ENCODE measurements at regions not wholly inside any gene's neighbourhood (a gene's known extent, or its start where the extent isn't known, plus 50 kb on each side); places are given as distances from the start of the nearest gene placed in this dataset.
"Not testable (repeated sequence)": the region's sequence is repeated elsewhere in the genome, so short reads cannot be mapped to it uniquely, and the experiment has no call there.

DNA sequence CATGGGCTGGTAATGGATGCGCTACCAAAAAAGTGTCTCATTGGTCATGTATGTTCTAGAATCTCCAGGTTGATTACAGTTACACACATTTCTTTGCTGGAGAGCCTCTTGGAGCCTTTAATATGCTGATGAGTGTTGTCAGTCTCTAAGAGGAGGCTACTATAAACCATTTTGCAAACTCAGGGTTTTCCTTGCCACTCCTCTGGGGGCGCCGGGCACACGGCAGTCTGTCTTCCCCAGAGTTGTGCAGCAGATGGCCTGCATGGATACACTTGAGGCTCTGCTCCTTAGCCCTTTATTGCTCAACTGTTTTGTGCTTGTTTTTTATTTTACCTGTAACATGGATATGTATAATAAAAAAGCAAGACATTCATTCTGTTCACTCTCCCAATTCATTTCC lies 196.5 kb downstream of the ACTR3B start:
- no peak for DNase-seq (ENCODE audit: extremely low spot score, unreplicated experiment)
- Mint-ChIP-seq H3K4me1 (ENCODE audit: unreplicated experiment) (no peaks in the 10 kb centered on the region), H3K36me3 (no peaks in the 10 kb centered on the region), H3K9me3 (peaks cover 12% of the 10 kb centered on the region), H3K4me3 (no peak overlapping the region), H3K27me3 (peaks cover 3% of the 10 kb centered on the region), H3K27ac (no peak overlapping the region)
- TF ChIP-seq CTCF (conservative IDR thresholded peaks at IDR 0.05), result no peak

DNA sequence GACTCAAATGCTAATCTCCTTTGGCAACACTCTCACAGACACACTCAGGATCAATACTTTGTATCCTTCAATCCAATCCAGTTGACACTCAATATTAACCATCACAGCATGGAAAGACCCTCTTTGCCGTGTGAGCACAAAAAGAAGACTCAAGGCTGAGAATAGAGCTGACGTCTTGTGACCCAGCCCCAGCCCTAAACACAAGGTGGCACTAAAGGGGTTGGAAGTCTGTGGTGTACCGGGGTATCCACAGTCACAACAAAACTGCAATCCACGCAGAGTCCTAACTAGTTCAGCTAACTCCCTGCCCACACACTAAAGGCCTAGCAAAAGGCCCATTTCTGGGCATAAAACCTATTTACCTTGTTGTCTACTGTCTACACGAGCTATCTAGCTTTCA lies 200.1 kb downstream of the ACTR3B start:
- no peak overlapping the region for H3K4me3 Mint-ChIP-seq
- H3K9me3 Mint-ChIP-seq, result peaks cover 8% of the 10 kb centered on the region
- no peak overlapping the region for H3K27ac Mint-ChIP-seq
- H3K27me3 Mint-ChIP-seq, result no peaks in the 10 kb centered on the region
- TF ChIP-seq CTCF (conservative IDR thresholded peaks at IDR 0.05), result no peak
- no peak for DNase-seq (ENCODE audit: extremely low spot score, unreplicated experiment)
- no peaks in the 10 kb centered on the region for H3K4me1 Mint-ChIP-seq (ENCODE audit: unreplicated experiment)
- H3K36me3 Mint-ChIP-seq, result no peaks in the 10 kb centered on the region

- not testable (repeated sequence) for H3K4me3 Mint-ChIP-seq
These were observed 202.2 kb downstream of the ACTR3B start for GRCh38 chr7:152961796-152962195.

DNA sequence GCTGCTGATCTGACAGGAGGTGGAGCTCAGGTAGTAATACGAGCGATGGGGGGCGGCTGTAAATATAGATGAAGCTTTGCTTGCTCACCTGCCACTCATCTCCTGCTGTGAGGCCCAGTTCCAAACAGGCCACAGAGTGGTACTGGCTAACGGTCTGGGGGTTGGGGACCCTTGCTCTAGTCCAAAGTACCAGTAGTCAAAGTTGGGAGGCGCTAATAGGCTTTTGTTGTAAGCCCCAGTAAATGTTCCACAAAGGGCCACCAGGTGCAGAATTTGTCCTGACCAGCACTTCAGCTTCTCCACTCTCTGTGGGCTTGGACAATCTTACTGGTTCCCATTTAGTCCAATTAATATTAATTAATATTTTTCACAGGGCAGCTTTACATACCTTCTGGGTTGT lies 206.6 kb downstream of the ACTR3B start:
- H3K27me3 Mint-ChIP-seq, result no peaks in the 10 kb centered on the region
- DNase-seq (ENCODE audit: extremely low spot score, unreplicated experiment), result no peak
- no peaks in the 10 kb centered on the region for H3K36me3 Mint-ChIP-seq
- peaks cover 7% of the 10 kb centered on the region for H3K9me3 Mint-ChIP-seq
- H3K4me1 Mint-ChIP-seq (ENCODE audit: unreplicated experiment), result no peaks in the 10 kb centered on the region
- H3K27ac Mint-ChIP-seq, result no peak overlapping the region
- no peak for TF ChIP-seq CTCF (conservative IDR thresholded peaks at IDR 0.05)
- no peak overlapping the region for H3K4me3 Mint-ChIP-seq

More at GRCh38 chr7:152961796-152962195, 202.2 kb downstream of the ACTR3B start:
- H3K27ac Mint-ChIP-seq; DNase-seq (ENCODE audit: extremely low spot score, unreplicated experiment); H3K36me3 Mint-ChIP-seq; H3K9me3 Mint-ChIP-seq; H3K4me1 Mint-ChIP-seq (ENCODE audit: unreplicated experiment); H3K27me3 Mint-ChIP-seq: not testable (repeated sequence)

DNA sequence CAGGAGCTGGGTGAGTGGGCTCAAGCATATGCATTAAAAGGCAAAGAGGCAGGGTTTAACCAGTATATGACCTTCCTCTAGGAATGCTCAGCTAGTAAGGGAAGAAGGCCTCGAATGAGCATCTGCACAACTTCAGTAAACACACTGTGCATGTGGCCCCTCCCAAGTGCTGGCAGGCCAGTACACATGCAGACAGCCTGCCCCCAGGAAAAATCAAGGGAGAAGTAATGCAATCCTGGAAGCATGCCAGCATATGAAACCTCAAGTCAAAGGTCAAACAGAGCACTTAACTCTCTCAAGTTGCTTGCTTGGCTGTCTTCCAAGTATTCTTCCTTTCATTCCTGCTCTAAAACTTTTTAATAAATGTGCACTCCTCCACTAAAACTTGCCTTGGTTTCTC lies 208.4 kb downstream of the ACTR3B start:
- Mint-ChIP-seq H3K36me3 (no peaks in the 10 kb centered on the region), H3K9me3 (peaks cover 7% of the 10 kb centered on the region), H3K27ac (no peak overlapping the region), H3K27me3 (no peaks in the 10 kb centered on the region), H3K4me1 (ENCODE audit: unreplicated experiment) (no peaks in the 10 kb centered on the region), H3K4me3 (no peak overlapping the region)
- no peak for TF ChIP-seq CTCF (conservative IDR thresholded peaks at IDR 0.05)
- DNase-seq (ENCODE audit: extremely low spot score, unreplicated experiment), result no peak

GRCh38 chr7:152968514-152968913 lies 209.0 kb downstream of the ACTR3B start:
- no peak for DNase-seq (ENCODE audit: extremely low spot score, unreplicated experiment)
- H3K9me3 Mint-ChIP-seq, result peaks cover 7% of the 10 kb centered on the region
- H3K27ac Mint-ChIP-seq, result no peak overlapping the region
- H3K27me3 Mint-ChIP-seq, result no peaks in the 10 kb centered on the region
- H3K4me3 Mint-ChIP-seq, result no peak overlapping the region
- no peaks in the 10 kb centered on the region for H3K36me3 Mint-ChIP-seq
- H3K4me1 Mint-ChIP-seq (ENCODE audit: unreplicated experiment), result no peaks in the 10 kb centered on the region
- no peak for TF ChIP-seq CTCF (conservative IDR thresholded peaks at IDR 0.05)
